OCI-LY3 (cell line): ENCODE measurements at regions not wholly inside any gene's neighbourhood (a gene's known extent, or its start where the extent isn't known, plus 50 kb on each side); places are given as distances from the start of the nearest gene placed in this dataset.

Experiments
- H2AFZ ChIP-seq: fragments of 200-600, 300-600 bp; shearing (Covaris generic); 2 replicates; pipeline ENCODE4 v1.6.0; 2014; ENCODE audit warnings: antibody characterized with exemption, low read depth, low read length
- H3K27ac ChIP-seq: fragments of 200-600, 300-600 bp; sonication (generic); 2 replicates; pipeline ENCODE4 v1.5.1; 2014; ENCODE audit warnings: mild to moderate bottlenecking, low read length, moderate library complexity, mixed read lengths
- H3K27me3 ChIP-seq: fragments of 200-600, 300-600 bp; sonication (generic); 2 replicates; pipeline ENCODE4 v1.6.1; 2014; ENCODE audit warnings: low read depth, low read length, mixed read lengths
- H3K36me3 ChIP-seq: fragments of 200-600, 300-600 bp; sonication (generic); replicated peaks from 2 replicates; pipeline ENCODE3; 2014; ENCODE audit warnings: low read depth, low read length, mixed read lengths
- H3K4me1 ChIP-seq: fragments of 300-600, 200-600 bp; sonication (generic); 2 replicates; pipeline ENCODE4 v1.6.1; 2014; ENCODE audit warnings: low read length, mixed read lengths
- H3K4me2 ChIP-seq: fragments of 200-600, 300-600 bp; sonication (generic); 2 replicates; pipeline ENCODE4 v1.6.1; 2014; ENCODE audit warnings: low read length, mixed read lengths
- H3K4me3 ChIP-seq: fragments of 300-600, 200-600 bp; sonication (generic); 2 replicates; pipeline ENCODE4 v1.5.1; 2014; ENCODE audit warnings: antibody characterized with exemption, mild to moderate bottlenecking, low read length, moderate library complexity
- H3K79me2 ChIP-seq: fragments of 300-600, 200-600 bp; shearing (Covaris generic); 2 replicates; pipeline ENCODE4 v1.6.1; 2014; ENCODE audit warnings: mild to moderate bottlenecking, low read length, mixed read lengths
- H3K9ac ChIP-seq: fragments of 300-600, 200-600 bp; shearing (Covaris generic); 2 replicates; pipeline ENCODE4 v1.6.0; 2014; ENCODE audit warnings: mild to moderate bottlenecking, low read length, moderate library complexity
- H3K9me3 ChIP-seq: fragments of 200-600, 300-600 bp; shearing (Covaris generic); 2 replicates; pipeline ENCODE4 v1.6.1; 2014; ENCODE audit warnings: low read length, mixed read lengths; ENCODE audit not compliant: insufficient read depth
- H4K20me1 ChIP-seq: fragments of 200-600, 300-600 bp; sonication (generic); 2 replicates; pipeline ENCODE4 v1.6.1; 2016; ENCODE audit warnings: low read length, mixed read lengths; ENCODE audit not compliant: insufficient read depth
- EZH2phosphoT487 ChIP-seq: fragments of 200-600 bp; shearing (Covaris generic); IDR thresholded peaks from 2 replicates; pipeline ENCODE4 v1.6.1; 2018; ENCODE audit warnings: antibody characterized with exemption, mixed run types, low read depth
- TF ChIP-seq, protein P1 (sequence below): fragments of 200-600, 300-600 bp; sonication (generic); IDR thresholded peaks from 2 replicates; pipeline ENCODE4 v1.5.1; 2014; ENCODE audit warnings: antibody characterized with exemption, low read length, low read depth

DNA sequence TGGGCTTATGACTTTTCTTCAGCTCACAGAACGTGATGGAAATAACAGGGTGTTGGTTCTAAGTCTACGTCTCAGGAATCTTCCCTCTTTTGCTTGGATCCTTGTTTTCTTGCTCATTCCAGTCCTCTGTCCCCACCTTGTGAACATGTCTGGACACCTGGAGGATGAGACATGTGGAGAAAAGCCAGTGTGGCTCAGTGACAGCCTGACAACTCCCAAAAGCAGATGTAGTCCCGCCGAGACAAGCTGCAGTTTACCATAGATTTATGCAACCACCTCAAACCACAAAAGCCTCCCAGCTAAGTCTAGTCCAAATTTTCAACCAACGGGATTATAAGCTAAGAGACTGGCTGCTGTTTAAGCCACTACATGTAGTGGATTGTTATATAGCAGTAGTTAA, 476.1 kb downstream of the SH2D4B start:
- no peaks in the 10 kb centered on the region for H3K36me3 ChIP-seq
- H2AFZ ChIP-seq, result no peak overlapping the region
- no peaks in the 10 kb centered on the region for H3K4me1 ChIP-seq
- H3K27ac ChIP-seq, result no peak overlapping the region
- no peak overlapping the region for H3K4me3 ChIP-seq
- H3K79me2 ChIP-seq, result no peaks in the 10 kb centered on the region
- no peak overlapping the region for H3K9ac ChIP-seq
- TF ChIP-seq EZH2phosphoT487, result no peak
- TF ChIP-seq, protein P1, sequence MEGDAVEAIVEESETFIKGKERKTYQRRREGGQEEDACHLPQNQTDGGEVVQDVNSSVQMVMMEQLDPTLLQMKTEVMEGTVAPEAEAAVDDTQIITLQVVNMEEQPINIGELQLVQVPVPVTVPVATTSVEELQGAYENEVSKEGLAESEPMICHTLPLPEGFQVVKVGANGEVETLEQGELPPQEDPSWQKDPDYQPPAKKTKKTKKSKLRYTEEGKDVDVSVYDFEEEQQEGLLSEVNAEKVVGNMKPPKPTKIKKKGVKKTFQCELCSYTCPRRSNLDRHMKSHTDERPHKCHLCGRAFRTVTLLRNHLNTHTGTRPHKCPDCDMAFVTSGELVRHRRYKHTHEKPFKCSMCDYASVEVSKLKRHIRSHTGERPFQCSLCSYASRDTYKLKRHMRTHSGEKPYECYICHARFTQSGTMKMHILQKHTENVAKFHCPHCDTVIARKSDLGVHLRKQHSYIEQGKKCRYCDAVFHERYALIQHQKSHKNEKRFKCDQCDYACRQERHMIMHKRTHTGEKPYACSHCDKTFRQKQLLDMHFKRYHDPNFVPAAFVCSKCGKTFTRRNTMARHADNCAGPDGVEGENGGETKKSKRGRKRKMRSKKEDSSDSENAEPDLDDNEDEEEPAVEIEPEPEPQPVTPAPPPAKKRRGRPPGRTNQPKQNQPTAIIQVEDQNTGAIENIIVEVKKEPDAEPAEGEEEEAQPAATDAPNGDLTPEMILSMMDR, result no peak
- no peak overlapping the region for H3K4me2 ChIP-seq
- H3K27me3 ChIP-seq, result peaks cover 6% of the 10 kb centered on the region; the same call in 1 of the 2 replicates
- no peaks in the 10 kb centered on the region for H4K20me1 ChIP-seq
- H3K9me3 ChIP-seq, result no peaks in the 10 kb centered on the region

DNA sequence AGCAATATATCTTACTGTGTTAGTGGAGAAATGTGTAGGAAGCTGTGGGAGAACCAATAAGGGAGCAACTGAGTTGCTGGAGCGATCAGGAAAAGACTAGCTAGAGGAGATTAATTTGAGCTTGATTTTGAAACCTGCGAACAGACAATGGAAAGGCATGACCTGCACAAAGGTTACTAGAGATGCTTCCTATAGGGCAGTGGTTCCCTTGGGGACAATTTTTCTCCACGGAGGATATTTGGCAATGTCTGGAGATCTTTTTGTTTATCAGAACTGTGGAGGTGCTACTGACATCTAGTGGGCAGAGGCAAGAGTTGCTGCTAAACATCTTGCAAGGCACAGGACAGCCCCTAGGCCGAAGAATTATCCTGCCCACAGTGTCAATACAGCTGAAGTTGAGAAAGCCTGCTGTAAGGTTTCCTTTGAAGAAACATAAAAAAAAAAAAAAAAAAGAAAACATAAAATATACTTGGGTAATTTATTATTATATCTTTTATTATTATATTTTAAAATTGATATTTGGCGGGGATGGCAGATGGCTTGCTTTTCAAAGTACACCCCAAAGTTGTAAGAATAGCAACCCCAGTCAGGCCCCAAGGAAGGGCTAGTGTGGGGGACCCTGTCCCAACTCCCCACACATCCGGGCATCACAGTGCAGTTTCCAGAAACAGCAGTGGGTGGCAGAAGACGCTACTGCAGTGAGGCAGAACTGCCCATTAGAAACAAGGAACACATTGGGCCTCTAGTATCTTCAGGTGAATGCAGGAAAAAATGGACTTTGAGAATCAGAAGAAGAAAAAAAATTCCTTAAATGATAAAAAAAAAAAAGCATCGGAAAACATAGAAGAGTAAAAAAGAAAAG, 481.6 kb downstream of the SH2D4B start:
- Histone ChIP-seq H3K27me3 (peaks cover 6% of the 10 kb centered on the region; the same call in 1 of the 2 replicates), H3K9me3 (no peaks in the 10 kb centered on the region), H4K20me1 (no peaks in the 10 kb centered on the region), H3K27ac (no peak overlapping the region), H3K4me3 (no peak overlapping the region), H3K4me1 (no peaks in the 10 kb centered on the region), H3K79me2 (no peaks in the 10 kb centered on the region), H2AFZ (no peak overlapping the region; the same call in 1 of the 2 replicates), H3K9ac (no peak overlapping the region), H3K36me3 (no peaks in the 10 kb centered on the region), H3K4me2 (peak overlapping the region; percentile 46)
- TF ChIP-seq, protein P1, result peak; percentile 63
- TF ChIP-seq EZH2phosphoT487, result no peak

DNA sequence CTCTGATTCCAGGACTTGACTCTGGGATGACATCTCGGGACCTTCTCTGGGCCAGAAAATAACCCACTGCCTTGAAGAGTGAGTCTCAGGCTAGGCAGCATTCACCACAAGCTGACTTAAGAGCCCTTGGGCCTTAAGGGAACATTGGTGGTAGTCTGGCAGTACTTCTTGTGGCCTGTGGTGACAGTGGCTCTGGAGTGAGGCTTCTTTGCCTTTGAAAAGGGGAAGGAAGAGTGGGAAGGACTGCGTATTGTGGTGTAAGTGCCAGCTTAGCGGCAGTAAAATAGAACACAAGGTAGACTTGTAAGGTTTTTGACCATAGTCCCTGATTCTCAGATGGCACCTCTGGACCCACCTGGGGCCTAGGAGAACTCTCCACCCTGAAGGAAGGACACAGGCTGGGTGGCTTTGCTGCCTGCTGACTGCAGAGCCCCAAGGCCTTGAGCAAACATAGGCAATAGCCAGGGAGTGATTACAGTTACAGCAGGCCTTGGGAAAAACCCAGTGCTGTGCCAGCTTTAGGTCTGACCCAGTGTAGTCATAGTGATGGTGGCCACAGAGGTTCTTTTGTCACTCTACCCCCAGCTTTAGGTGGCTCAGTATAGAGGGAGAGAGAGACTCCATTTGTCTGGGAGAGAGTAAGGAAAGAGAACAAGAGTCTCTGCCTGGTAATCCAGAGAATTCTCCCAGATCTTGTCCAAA, 483.9 kb downstream of the SH2D4B start:
- TF ChIP-seq EZH2phosphoT487, result no peak
- TF ChIP-seq, protein P1, result no peak
- no peaks in the 10 kb centered on the region for H3K36me3 ChIP-seq
- no peaks in the 10 kb centered on the region for H4K20me1 ChIP-seq
- H3K4me3 ChIP-seq, result no peak overlapping the region
- H2AFZ ChIP-seq, result no peak overlapping the region
- H3K27ac ChIP-seq, result no peak overlapping the region
- H3K4me1 ChIP-seq, result no peaks in the 10 kb centered on the region
- H3K79me2 ChIP-seq, result no peaks in the 10 kb centered on the region
- peaks cover 6% of the 10 kb centered on the region; the same call in 1 of the 2 replicates for H3K27me3 ChIP-seq
- no peaks in the 10 kb centered on the region for H3K9me3 ChIP-seq
- no peak overlapping the region for H3K9ac ChIP-seq
- no peak overlapping the region for H3K4me2 ChIP-seq

DNA sequence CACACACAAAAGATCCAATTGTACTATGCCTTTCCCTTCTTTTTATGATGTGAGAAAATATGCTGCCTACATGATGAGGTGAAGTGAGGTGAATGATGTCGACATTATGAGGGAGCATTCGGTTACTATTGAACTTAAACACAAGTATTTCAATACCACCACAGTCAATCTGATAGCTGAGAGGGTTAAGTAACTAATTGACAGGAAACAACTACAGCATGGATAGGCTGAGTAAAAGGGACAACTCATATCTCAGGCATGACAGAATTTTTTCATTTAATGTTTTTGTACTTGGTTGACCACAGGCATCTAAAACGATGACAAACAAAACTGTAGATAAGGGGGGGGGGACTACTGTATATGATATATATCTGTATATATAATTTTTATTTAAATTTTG, 488.9 kb downstream of the SH2D4B start:
- Histone ChIP-seq H3K36me3 (no peaks in the 10 kb centered on the region), H3K4me3 (no peak overlapping the region), H3K9me3 (no peaks in the 10 kb centered on the region), H4K20me1 (no peaks in the 10 kb centered on the region), H3K27ac (no peak overlapping the region), H2AFZ (no peak overlapping the region), H3K4me1 (peaks cover 4% of the 10 kb centered on the region), H3K27me3 (no peaks in the 10 kb centered on the region), H3K9ac (no peak overlapping the region), H3K4me2 (no peak overlapping the region), H3K79me2 (no peaks in the 10 kb centered on the region)
- no peak for TF ChIP-seq EZH2phosphoT487
- TF ChIP-seq, protein P1, result no peak
